ENCODE measurements at regions not wholly inside any gene's neighbourhood (a gene's known extent, or its start where the extent isn't known, plus 50 kb on each side); places are given as distances from the start of the nearest gene placed in this dataset.
"Not testable (repeated sequence)": the region's sequence is repeated elsewhere in the genome, so short reads cannot be mapped to it uniquely, and the experiment has no call there.

DNA sequence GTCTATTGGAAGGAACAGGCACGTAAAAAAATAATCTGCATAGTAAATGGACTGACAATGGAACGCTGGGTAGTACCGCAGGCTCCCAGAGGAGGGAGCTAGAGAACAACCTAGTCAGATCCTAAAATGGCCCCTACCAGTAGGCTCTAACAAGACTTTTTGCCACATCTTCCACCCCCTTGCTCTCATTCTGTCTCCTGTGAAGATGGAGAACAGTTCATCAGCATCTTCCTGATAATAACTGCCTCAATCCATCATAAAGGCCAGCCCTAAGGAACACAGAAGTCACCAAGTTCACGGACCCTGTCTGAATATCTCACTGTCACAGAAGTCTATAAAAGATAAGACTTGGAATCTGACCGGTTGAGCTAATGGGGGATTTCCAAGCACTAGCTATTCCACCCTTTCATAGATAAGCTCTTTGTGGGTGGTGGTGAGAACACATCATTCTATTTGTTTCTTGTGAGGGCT lies 133.4 kb downstream of the SLC1A3 start:
- DNase-seq (ENCODE audit: low read depth in 2 of 2) = peak; percentile 36 to 75

DNA sequence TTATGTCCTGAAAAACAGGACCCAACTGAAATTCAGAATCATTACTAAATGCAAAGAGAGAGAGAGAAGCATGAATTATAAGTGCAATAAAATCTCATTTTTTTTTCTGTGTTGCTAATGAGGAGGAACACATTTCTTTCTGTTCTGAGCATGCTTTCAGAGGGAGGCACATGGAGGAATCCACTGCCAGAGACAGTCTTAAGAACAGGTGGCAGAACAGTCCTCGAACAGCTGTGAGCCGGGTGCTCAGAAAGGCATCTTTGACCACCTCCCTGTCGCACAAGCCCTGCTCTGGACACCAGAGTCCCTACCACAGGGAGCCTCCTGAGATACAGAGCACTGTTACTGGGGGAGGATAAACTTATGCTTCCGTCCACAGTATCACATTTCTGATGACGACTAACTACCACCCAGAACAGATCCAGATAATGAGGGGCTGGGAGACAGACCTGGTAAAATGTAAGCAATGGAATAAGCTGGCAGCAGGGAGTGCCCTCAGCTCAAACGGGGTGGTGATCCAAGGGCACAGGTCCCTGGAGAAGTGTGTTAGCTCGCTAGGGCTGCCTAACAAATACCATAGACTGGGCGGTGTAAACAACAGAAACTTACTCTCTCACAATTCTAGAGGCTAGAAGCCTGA lies 134.0 kb downstream of the SLC1A3 start:
- no peak for DNase-seq (ENCODE audit: low read depth in 2 of 2)

DNA sequence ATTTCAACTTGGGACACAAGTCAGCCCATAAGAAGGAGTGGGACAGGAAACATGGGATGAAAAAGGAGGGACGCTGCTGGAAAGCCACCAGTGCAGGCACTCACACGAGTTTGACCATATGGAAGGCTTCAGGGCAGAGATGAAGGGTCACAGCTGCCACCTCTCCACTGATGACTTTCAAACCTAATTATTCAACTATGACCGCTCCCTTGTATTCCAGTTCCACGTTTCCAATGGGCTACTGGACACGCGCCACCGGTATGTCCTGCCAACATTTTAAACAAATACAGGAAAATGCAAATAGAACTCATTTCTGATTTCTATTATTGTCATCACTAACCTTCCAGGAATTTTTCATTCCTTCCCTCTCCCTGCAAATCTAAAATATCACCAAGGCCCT lies 134.7 kb downstream of the SLC1A3 start:
- no peak for DNase-seq (ENCODE audit: low read depth in 2 of 2)

DNA sequence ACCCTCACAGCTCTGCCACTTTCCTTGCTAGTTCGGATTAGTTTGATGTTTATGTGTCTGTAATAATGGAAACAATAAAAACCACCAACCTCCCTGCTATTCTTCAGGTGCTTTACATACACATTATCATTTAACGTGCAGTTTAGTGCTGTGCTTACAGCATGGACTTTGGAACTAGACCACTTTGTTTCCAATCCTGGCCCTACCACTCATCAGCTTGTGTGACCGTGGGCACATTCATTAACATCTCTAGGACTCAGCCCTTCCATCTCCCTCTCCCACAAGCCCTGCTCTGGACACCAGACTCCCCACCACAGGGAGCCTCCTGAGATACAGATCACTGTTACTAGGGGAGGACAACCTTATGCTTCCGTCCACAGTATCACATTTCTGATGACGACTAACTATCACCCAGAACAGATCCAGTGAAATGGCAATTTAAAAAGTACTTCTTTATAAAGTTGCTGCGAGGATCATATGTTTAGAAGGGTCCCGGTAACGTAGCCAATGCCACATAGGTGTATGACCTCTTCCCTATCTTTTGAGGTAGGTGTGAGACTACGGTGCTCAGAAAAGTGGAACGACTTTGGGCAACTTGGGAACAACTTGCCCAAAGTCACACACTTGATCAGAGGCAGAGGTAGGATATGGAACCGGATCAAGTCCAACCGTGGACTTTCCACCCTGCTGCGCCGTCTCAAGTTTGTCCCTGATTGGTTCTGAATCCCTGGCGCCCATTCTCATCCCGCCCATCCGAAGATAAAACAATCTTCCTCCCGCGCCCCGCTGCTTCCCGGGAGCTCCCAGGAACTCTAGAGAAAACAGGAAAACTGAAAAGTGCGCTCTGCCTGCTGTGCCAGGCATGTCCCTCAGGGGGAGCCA lies 132.4 kb upstream of the NIPBL start:
- DNase-seq (ENCODE audit: low read depth in 2 of 2) = no peak

DNA sequence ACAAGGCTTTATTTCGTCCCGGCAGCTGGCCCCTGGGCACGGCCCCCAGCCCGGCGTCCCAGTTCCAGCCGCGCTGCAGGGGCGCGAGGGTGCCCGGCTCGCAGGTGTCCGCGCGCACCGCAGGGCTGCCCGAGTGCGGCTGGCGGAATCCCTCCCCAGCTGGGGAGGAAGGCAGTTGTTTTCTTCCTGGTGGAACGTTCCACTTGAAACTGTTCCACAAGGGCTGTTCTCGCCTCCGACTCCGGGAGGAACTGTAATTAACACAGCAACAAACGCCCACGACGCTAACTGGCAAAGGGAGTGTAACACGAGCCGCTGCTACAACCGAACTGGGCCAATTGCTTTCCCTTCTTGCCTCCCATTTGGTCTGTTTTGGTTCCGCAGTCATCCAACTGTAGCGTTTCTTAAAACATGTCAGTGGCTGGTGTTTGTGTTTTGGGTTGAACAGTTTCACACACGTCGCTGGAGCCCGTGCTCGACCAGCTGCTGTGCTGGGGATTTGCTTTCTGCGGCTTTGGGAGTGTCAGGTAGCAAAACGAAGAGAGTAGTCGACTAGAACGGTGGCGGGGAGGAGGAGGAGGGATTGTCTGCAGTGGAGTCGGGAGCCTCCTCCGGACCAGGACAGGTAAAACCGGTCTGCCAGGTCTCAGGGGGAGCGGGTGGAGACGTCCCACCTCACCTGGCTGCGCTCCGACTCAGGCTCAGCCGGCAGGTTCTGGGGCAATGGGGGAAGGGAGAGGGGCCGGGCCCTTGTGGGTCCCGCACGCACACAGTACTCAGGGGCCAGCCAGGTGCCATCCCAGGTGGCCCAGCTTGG lies 131.6 kb upstream of the NIPBL start:
- DNase-seq (ENCODE audit: low read depth in 2 of 2) = peak in 1 of 2 experiments; percentile 22

DNA sequence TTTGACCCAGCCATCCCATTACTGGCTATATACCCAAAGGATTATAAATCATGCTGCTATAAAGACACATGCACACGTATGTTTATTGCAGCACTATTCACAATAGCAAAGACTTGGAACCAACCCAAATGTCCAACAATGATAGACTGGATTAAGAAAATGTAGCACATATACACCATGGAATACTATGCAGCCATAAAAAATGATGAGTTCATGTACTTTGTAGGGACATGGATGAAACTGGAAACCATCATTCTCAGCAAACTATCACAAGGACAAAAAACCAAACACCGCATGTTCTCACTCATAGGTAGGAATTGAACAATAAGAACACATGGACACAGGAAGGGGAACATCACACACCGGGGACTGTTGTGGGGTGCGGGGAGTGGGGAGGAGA lies 128.8 kb upstream of the NIPBL start:
- not testable (repeated sequence) for DNase-seq (ENCODE audit: low read depth in 2 of 2)

DNA sequence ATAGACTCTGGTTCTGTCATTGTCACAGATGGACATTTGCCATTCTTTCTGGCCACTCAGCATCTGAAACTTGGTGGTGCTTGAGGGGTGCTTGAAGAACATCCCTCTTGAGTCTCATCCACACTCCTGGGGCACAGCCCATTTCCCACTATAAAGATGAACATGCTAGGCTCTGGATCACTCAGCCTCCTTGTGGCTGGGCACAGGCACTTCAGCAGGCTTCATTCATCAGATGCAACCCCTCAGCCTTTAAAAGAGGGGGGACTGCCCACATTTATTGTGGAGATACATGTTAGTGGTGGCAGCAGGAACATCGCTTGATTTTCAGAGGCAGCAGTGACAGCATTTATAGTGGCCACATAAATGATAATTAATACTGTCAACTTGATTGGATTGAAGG lies 124.7 kb upstream of the NIPBL start:
- DNase-seq (ENCODE audit: low read depth in 2 of 2) = no peak

DNA sequence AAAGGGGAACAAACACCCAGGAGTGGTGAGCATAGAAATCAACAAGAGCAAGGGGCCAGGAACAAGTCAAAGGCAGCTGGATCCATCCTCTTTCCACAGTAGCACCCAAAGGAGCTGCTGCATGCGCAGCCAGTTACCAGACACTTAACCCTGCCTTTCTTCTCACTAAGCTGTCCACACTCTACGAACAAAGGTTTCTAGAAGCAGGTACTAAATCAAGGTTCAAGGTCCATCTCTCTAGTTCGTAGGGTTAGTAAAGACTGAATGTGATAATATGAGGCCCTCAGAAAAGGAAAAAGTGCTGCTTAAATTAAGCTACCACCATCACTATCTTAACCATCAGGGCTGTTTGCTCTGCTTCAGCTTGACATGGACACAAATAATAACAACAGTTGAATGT lies 121.2 kb upstream of the NIPBL start:
- no peak for DNase-seq (ENCODE audit: low read depth in 2 of 2)

DNA sequence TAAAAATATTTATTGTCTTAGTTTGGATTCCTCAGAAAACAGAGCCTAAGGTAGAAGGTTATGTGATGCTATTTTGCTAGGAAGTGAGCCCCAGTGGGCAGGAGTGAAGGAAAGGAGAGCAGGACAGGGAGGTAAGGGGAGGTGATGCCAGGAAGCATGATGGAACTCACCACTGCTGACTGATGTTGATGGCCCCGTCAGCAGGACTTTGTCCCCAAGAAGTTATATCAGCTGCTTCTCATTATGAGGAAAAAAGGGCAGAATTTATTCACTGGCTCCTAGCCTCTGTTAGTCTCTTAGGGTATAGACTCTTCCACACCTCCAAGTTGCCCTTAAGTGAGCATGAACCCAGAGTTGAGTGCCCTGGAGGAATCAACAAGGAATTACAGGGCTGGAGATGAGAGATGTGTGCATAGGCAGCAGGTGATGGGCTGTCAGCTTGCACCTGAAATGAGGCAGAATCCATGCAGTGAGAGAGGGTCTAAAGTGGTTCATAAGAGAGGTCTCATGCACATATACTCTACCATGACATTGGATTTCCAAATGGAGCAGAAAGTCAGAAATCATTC lies 120.6 kb upstream of the NIPBL start:
- DNase-seq (ENCODE audit: low read depth in 2 of 2) = no peak

DNA sequence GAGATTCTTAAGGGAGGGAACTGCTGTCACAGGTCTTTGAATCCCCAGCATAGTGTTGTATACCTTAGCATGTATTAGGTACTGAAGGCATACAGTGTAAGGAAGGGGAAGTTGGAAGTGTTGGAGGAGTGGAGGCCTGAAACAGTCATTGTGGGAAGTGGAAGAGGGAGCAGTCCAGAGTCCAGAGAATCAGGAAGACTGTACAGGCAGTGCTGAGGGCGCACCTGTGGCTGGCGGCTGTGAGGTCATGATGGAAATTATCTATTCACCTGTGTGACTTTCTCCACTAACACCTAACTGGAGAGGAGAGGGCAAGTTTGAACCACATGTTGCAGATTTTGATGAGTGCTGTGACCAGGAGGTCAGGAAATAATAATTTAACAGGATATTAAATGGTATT lies 119.7 kb upstream of the NIPBL start:
- DNase-seq (ENCODE audit: low read depth in 2 of 2) = no peak

DNA sequence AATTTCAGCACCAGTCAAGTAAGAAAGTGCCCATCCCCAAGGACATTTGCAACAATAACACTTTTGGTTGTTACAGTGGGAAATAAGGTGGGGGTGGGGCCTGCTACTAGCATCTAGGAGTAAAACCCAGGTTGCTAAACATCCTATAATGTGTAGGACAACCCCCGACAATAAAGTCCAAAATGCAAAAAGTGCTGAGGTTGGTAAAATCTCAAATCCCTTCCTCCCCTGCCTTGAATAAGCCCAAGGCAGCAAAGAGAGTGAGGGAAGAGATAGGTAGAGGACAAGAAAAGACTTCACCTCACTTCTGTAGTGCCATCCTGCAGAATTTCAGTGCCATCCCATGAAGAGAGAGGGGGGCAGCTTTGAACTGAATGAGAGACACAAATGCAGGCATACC lies 117.5 kb upstream of the NIPBL start:
- no peak for DNase-seq (ENCODE audit: low read depth in 2 of 2)

DNA sequence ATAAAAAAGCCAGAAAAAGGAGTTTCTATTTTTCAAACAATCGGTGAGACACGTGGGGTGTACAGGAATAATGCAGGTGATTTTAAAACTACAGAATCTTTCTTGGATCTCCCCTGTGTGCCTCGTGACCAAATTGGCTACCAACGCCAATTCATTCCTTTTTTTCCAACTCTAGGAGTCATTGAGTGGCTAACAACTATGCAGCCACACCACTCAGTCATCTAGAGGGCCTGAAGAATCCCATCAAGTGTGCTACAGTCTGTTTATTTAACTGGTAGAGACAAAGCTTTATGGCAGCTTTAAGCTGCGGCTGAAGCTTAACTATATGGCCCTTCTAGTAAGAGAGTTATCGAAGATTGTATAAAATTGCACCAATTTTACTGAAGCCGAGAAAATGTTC lies 113.1 kb upstream of the NIPBL start:
- no peak for DNase-seq (ENCODE audit: low read depth in 2 of 2)

DNA sequence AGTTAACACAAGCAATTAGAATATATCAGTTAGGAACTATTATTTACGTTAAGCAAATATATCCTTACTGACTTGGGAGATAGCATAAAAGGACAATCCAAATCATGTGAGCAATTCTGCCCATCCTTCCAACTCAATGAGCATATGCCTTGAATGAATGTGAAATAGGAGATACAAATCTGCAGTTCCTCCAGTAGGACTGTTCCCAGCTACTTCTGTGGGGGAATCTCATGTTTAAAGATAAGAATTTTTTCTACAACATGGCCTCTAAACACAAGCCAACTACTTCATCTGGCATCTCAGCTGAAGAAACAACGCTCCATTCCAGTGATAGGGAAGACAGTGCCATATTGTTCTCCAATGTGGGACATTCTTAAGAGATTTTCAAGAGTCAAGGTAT lies 110.7 kb upstream of the NIPBL start:
- no peak for DNase-seq (ENCODE audit: low read depth in 2 of 2)

DNA sequence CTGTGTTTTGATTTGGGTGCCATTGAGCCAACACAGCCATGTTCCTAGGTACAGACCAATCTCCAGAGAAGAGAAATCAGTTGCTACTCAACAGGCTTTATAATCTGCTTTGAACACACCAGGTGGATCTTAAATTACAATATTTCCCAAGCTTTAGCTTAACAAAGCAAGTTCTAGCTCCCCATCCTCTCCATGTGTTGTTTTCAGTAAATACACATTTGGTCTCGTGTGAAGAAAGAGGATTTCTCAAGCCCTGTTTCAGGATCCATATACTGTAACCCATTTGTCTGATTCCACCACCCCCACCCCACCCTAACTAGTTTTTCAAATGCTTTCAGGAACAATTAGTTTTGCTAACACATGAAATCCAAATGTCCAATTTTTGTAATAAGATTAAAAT lies 109.6 kb upstream of the NIPBL start:
- DNase-seq (ENCODE audit: low read depth in 2 of 2) = no peak

DNA sequence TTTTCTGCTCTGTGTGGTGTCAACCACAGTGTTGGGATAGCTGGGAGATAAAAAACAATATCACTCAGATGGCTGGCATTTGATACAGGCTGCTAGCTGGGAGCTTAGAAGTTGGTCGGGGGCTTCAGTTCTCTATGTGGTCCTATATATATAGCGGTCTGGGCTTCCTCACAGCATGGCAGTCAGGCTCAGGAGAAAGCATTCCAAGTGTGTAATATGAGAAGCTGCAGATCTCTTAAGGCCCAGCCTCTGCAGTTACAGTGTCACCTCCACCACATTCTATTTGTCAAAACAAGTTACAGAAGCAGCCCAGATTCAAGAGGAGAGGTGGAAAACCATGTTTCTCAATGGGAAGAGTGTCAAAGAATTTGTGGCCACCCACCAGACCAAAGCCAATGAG lies 108.1 kb upstream of the NIPBL start:
- no peak for DNase-seq (ENCODE audit: low read depth in 2 of 2)

DNA sequence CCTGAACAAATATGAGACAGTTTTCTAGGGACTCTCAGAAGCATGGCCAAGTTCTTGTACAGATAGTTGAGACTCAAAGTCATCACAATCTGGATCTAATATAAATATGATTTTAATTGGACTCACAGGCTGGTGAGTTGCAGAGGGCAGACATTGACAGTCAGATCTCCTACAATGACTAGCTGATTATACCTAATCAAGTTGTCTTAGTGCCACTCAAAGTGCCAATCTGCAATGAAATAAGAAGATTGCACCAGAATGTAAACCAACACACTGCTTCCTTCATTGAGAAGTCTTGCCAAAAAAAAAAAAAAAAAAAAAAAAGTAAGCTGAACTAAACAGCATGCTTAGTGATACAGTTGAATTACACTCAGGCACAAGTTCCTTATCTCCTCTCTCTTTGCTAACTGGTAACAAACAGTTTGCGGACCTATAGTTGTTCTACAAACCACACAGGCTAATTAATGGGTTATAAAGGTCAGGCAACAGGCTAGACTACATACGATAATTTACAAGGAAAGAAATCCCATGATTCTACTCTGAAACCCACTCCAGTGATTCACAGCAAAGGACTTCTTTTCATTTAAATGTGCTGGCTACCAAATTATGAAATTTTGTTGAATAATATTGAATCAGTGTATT lies 107.3 kb upstream of the NIPBL start:
- DNase-seq (ENCODE audit: low read depth in 2 of 2) = no peak

DNA sequence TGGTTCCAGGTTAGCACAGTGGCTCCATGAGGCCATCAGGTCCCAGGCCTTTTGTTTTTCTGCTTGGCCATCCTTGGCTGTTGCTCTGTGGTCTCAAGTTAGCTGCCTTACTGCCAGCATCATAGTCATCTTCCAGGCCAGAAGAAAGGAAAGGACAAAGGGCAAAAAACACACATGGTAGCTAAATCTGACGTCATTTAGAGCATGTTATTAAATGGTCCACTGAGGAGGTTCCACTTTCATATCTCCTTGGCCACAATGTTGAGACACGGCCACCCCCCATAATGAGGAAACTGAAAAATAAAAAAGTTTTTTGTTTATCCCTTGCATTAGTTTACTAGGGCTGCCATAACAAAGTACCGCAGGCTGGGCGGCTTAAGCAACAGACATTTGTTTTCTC lies 106.4 kb upstream of the NIPBL start:
- no peak for DNase-seq (ENCODE audit: low read depth in 2 of 2)

DNA sequence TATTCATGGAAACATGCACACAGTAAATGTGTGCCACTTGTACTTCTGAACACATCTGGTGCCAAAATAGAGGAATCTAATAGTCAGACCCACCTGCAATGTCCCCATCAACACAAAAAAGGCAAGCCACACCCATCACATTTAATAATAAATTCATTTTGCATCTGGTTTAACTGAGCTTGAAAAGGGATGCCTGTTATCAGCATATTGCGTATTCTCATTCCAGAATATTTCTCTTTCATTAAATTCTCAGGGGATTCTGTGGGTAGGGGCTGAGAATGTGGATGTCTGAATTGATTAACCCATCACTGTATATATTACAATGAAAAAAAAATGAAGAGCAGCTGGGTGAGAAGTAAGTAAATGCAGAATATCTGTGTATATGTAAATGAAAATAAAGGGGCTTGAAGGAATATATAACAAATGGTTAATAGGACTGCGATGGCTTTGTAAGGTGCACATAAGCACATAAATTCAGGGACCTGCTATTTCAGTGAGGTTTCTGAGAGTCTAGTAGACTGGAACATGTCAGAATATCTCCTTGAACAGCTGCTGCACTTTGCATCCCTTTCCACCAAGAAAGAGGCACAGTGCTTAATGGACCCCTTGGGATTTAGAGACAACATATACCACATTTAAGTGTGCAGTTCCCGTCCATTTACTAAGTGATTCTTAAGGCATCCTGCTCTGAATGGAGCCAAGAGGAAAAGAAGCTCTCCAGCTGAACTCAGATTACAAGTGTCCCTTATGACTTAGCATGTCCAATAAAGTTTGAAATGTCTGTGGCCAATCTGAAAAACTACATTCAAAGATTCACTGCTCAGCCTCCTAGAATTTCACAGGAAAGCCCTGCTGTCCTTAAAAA lies 104.1 kb upstream of the NIPBL start:
- DNase-seq (ENCODE audit: low read depth in 2 of 2) = no peak

DNA sequence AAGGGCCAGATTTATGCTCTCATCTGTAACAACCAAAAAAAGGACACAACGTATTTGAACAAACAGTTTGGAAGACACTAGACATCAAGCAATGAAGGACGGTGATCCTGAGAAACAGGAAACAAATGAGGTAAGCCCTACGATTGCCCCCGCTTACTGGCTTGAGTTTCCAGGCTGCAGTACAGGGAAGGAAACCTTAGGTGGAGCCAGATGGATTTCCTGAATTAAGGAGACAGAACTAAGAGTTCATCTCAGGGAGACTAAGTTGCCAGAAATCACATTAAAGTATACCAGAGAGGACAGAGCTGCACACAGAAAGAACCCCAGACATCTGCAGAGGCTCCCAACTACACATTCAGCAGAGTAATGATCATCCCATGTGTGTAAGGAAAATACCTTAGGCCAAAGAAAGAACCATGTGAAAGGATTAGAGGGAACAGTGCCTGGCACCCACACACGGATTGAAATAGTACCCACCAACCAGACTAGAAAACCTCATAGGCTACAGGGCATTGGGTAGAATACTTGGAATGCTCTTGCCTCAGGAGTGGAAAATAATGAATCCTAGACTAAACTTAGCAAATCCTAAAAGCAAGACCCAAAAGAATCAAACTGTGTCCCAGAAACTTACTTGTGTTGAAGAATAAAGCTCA lies 99.3 kb upstream of the NIPBL start:
- DNase-seq (ENCODE audit: low read depth in 2 of 2) = no peak

DNA sequence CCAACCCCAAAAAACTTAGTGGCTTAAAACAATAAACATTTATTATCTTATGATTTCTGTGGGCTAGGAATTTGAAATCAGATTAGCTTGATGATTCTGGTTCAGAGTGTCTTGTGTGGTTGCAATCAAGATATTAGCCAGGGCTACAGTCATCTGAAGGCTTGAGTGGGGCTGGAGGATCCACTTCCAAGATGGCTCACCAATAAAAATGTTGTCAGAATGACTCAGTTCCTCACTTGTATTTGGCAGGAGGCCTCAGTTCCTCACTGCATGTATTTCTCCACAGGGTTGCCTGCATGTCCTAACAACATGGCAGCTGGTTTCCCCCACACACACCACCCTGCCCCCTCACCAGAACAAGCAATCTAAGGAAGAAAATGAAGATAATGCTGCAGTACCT lies 98.2 kb upstream of the NIPBL start:
- DNase-seq (ENCODE audit: low read depth in 2 of 2) = no peak
